ENCODE measurements at regions not wholly inside any gene's neighbourhood (a gene's known extent, or its start where the extent isn't known, plus 50 kb on each side); places are given as distances from the start of the nearest gene placed in this dataset.

- no peak for DNase-seq (ENCODE audit: low spot score)
Observed at GRCh38 chr3:159818399-159818798, 170.2 kb upstream of the IL12A start.

GRCh38 chr3:159818997-159819500, 169.6 kb upstream of the IL12A start:
- no peak for DNase-seq (ENCODE audit: low spot score)

- DNase-seq (ENCODE audit: low spot score) = no peak
Observed at GRCh38 chr3:159819676-159820075, 169.0 kb upstream of the IL12A start.

GRCh38 chr3:159821110-159821509, 167.5 kb upstream of the IL12A start:
- no peak for DNase-seq (ENCODE audit: low spot score)

GRCh38 chr3:159821736-159822135, 166.9 kb upstream of the IL12A start:
- DNase-seq (ENCODE audit: low spot score) = no peak

GRCh38 chr3:159823780-159824179, 164.9 kb upstream of the IL12A start:
- no peak for DNase-seq (ENCODE audit: low spot score)

GRCh38 chr3:159824333-159824732, 164.3 kb upstream of the IL12A start:
- DNase-seq (ENCODE audit: low spot score) = peak; percentile 89

- DNase-seq (ENCODE audit: low spot score) = no peak
Observed at GRCh38 chr3:159825216-159825854, 163.3 kb upstream of the IL12A start.

GRCh38 chr3:159828542-159828943, 160.1 kb upstream of the IL12A start:
- peak; percentile 56 for DNase-seq (ENCODE audit: low spot score)

- no peak for DNase-seq (ENCODE audit: low spot score)
Observed at GRCh38 chr3:159829056-159829455, 159.6 kb upstream of the IL12A start.

GRCh38 chr3:159829539-159830227, 159.0 kb upstream of the IL12A start:
- DNase-seq (ENCODE audit: low spot score) = no peak

GRCh38 chr3:159830523-159831154, 158.0 kb upstream of the IL12A start:
- no peak for DNase-seq (ENCODE audit: low spot score)

GRCh38 chr3:159831466-159831865, 157.2 kb upstream of the IL12A start:
- DNase-seq (ENCODE audit: low spot score) = no peak

- no peak for DNase-seq (ENCODE audit: low spot score)
Observed at GRCh38 chr3:159832024-159832423, 156.6 kb upstream of the IL12A start.

- no peak for DNase-seq (ENCODE audit: low spot score)
Observed at GRCh38 chr3:159835126-159835525, 153.5 kb upstream of the IL12A start.

GRCh38 chr3:159837725-159838124, 150.9 kb upstream of the IL12A start:
- DNase-seq (ENCODE audit: low spot score) = no peak

- no peak for DNase-seq (ENCODE audit: low spot score)
Observed at GRCh38 chr3:159838938-159839337, 149.7 kb upstream of the IL12A start.

GRCh38 chr3:159839561-159840379, 148.9 kb upstream of the IL12A start, which contains the start of gene SCHIP1:
SCHIP1 (plus strand) TSS chr3:159839861.
- no peak for DNase-seq (ENCODE audit: low spot score)

- no peak for DNase-seq (ENCODE audit: low spot score)
Observed at GRCh38 chr3:159840703-159841299, 147.8 kb upstream of the IL12A start.

GRCh38 chr3:159841766-159842165, 146.9 kb upstream of the IL12A start:
- DNase-seq (ENCODE audit: low spot score) = no peak

- no peak for DNase-seq (ENCODE audit: low spot score)
Observed at GRCh38 chr3:159843840-159844730, 144.6 kb upstream of the IL12A start.
